ENCODE measurements at regions not wholly inside any gene's neighbourhood (a gene's known extent, or its start where the extent isn't known, plus 50 kb on each side); places are given as distances from the start of the nearest gene placed in this dataset.

DNA sequence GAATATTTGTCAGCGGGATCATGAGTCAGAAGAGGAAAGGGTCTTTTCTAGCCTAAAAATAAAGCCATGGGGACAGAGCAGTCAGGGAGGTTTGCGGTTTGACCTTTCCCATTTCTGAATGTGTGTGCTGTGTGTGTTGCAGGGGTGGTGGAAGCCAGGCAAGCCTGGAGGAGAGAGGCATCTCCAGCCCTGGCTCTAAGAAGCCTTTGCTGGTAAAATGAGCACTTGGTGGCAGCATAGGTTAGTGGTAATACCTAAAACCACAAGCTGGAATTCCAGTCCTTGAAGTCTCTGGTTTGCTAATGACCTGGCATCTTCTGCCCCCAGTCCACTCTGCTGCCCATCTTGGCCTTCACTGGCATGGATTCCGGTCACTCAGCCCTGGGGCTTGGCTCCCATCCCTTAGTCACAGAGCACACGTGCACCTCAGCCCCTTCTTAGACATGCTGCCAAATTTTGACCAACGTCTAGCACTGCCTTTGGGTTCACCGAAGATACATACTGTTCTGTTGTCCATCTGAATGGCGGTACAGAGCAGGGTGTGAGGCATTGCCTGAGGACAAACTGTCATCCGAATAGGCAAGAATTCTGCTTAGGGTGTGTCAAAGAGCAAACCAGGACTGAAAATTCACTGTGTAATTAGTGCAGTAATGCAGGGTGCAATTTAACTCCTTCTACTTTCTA lies 52.7 kb downstream of the KCNA5 start:
- Mint-ChIP-seq H3K9me3 (no peaks in the 10 kb centered on the region), H3K36me3 (no peaks in the 10 kb centered on the region), H3K4me1 (ENCODE audit: unreplicated experiment) (no peaks in the 10 kb centered on the region), H3K27ac (no peak overlapping the region), H3K27me3 (peaks cover 62% of the 10 kb centered on the region), H3K4me3 (no peak overlapping the region)
- TF ChIP-seq, protein P1, sequence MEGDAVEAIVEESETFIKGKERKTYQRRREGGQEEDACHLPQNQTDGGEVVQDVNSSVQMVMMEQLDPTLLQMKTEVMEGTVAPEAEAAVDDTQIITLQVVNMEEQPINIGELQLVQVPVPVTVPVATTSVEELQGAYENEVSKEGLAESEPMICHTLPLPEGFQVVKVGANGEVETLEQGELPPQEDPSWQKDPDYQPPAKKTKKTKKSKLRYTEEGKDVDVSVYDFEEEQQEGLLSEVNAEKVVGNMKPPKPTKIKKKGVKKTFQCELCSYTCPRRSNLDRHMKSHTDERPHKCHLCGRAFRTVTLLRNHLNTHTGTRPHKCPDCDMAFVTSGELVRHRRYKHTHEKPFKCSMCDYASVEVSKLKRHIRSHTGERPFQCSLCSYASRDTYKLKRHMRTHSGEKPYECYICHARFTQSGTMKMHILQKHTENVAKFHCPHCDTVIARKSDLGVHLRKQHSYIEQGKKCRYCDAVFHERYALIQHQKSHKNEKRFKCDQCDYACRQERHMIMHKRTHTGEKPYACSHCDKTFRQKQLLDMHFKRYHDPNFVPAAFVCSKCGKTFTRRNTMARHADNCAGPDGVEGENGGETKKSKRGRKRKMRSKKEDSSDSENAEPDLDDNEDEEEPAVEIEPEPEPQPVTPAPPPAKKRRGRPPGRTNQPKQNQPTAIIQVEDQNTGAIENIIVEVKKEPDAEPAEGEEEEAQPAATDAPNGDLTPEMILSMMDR (conservative IDR thresholded peaks at IDR 0.05), result no peak
- no peak for DNase-seq (ENCODE audit: extremely low spot score, unreplicated experiment)

DNA sequence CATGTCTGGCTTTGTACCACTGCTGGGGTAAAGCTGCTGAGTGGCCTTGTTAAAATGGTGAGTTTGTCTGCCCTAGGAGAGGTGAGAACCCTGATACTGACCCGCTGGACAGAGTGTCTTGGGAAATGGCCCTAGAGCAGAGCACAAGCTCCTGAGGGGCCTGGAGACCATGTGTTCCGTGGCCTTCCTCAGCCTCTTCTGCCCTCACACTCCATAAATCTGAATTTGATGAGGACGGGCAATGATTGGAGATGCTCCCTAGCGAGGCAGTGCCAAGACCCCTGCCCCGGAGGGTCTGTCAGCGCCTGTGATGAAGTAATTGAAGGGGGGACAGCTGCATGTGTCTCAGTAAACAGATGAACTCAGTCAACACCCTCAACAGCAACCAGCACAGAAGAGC lies 54.1 kb downstream of the KCNA5 start:
- DNase-seq (ENCODE audit: extremely low spot score, unreplicated experiment), result no peak
- Mint-ChIP-seq H3K4me1 (ENCODE audit: unreplicated experiment) (no peaks in the 10 kb centered on the region), H3K4me3 (no peak overlapping the region), H3K27me3 (peaks cover 62% of the 10 kb centered on the region), H3K27ac (no peak overlapping the region), H3K36me3 (no peaks in the 10 kb centered on the region), H3K9me3 (no peaks in the 10 kb centered on the region)
- TF ChIP-seq, protein P1 (conservative IDR thresholded peaks at IDR 0.05), result no peak

DNA sequence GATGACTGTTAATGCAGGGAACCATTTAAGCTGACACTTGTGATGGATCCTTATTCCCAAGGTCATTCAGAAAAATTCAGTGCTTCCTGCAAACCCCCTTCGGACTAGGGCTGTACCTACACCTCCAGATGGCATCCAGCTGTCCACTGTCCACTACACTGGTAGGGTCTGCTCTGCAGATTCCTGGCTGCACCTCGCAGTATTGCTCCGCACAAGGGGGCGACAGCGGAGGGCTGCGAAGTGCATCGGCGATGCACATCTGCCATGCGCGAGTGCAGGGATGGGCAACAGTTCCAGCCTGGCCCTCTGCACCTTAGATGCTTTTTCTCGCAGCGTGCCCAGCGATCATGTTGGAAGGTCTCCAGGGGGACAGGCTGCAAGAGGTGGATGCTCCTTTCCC lies 55.5 kb downstream of the KCNA5 start:
- Mint-ChIP-seq H3K9me3 (no peaks in the 10 kb centered on the region), H3K27ac (no peak overlapping the region), H3K4me3 (no peak overlapping the region), H3K4me1 (ENCODE audit: unreplicated experiment) (peaks cover 1% of the 10 kb centered on the region), H3K27me3 (peaks cover 56% of the 10 kb centered on the region), H3K36me3 (no peaks in the 10 kb centered on the region)
- no peak for DNase-seq (ENCODE audit: extremely low spot score, unreplicated experiment)
- TF ChIP-seq, protein P1 (conservative IDR thresholded peaks at IDR 0.05), result no peak

DNA sequence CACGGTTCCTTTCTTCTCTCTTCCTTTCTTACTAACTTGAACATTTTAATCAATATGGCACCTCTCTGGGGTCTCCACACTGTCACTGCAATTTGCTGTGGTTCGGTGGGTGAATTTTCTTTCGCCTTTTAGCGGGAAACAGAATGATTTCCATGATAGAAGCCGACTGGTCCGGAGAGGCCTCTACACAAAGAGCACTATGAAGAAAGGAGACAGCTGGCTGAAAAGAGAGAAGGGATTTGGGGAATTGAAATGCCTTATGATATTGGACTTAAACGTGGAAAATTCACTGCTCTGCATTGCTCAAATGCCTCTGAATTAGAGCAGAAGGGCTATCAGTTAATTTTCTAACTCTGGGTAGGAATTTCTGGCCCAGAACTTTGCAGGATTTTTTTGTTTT lies 55.9 kb downstream of the KCNA5 start:
- no peak overlapping the region for H3K4me3 Mint-ChIP-seq
- no peak overlapping the region for H3K27ac Mint-ChIP-seq
- TF ChIP-seq, protein P1 (conservative IDR thresholded peaks at IDR 0.05), result no peak
- no peaks in the 10 kb centered on the region for H3K9me3 Mint-ChIP-seq
- H3K4me1 Mint-ChIP-seq (ENCODE audit: unreplicated experiment), result peaks cover 4% of the 10 kb centered on the region
- H3K36me3 Mint-ChIP-seq, result no peaks in the 10 kb centered on the region
- H3K27me3 Mint-ChIP-seq, result peaks cover 53% of the 10 kb centered on the region
- no peak for DNase-seq (ENCODE audit: extremely low spot score, unreplicated experiment)

DNA sequence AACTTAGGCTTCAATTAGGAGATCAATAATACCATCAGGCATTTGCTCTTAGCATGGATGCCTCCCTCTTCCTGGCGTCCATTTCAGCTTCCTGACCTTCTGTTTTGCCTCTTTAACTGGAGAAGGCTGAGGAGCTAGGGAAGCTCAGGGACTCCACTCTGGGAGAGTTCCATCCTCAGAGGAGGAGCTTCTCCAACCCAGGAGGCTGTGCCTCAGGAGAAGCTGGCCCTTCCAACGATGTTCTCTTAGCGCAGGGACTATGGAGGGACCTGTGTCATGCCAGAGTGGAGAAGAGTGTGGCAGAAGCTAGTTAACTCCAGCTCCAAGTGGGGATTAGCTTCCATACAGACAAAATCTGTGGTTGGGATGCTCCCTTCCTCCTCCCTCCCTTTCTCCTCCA lies 58.0 kb downstream of the KCNA5 start:
- peaks cover 4% of the 10 kb centered on the region for H3K4me1 Mint-ChIP-seq (ENCODE audit: unreplicated experiment)

More for the DNA sequence above, 58.0 kb downstream of the KCNA5 start:
- H3K9me3 Mint-ChIP-seq, result no peaks in the 10 kb centered on the region
- no peak overlapping the region for H3K27ac Mint-ChIP-seq
- no peak overlapping the region for H3K4me3 Mint-ChIP-seq
- TF ChIP-seq, protein P1 (conservative IDR thresholded peaks at IDR 0.05), result no peak
- DNase-seq (ENCODE audit: extremely low spot score, unreplicated experiment), result no peak
- peaks cover 5% of the 10 kb centered on the region for H3K36me3 Mint-ChIP-seq
- H3K27me3 Mint-ChIP-seq, result peaks cover 41% of the 10 kb centered on the region
